ENCODE measurements at regions not wholly inside any gene's neighbourhood (a gene's known extent, or its start where the extent isn't known, plus 50 kb on each side); places are given as distances from the start of the nearest gene placed in this dataset.
"Not testable (repeated sequence)": the region's sequence is repeated elsewhere in the genome, so short reads cannot be mapped to it uniquely, and the experiment has no call there.

DNA sequence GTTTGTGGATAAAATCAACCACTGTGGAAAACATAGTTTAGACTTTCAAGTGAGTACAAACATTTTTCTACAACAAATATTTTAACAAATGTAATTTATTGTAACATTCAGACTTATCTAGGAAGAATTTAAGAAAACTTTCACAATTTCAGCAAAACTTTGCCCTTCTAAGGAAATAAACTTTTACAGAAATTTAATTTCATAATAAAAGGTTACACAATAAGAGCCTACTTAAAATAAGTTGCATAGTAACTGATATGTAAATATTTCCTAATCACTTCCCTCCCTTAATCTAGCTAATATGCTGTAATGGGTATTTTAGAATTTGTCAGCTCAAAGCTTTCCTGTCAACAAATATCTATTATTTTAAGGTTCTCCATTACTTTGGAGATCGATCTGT lies 1899.9 kb downstream of the MAT2B start:
- no peak overlapping the region for H3K4me3 ChIP-seq (replicated peaks; ENCODE audit: low read depth, low read length)
- no peak for DNase-seq (ENCODE audit: extremely low read depth, low read depth)

DNA sequence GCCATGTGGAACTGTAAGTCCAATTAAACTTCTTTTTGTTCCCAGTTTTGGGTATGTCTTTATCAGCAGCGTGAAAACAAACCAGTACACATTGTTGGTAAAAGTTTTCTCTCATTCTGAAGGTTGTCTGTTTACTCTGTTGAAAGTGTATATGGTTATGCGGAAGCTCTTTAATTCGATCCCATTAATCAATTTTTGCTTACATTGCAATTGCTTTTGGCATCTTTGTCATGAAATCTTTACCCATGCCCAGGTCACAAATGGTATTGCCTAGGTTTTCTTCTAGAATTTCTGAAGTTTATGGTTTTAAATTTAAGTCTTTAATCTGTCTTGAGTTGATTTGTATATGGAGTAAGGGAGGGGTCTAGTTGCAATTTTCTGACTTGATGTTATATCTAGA lies 1901.9 kb downstream of the MAT2B start:
- DNase-seq (ENCODE audit: extremely low read depth, low read depth), result no peak
- TF ChIP-seq, protein P1, sequence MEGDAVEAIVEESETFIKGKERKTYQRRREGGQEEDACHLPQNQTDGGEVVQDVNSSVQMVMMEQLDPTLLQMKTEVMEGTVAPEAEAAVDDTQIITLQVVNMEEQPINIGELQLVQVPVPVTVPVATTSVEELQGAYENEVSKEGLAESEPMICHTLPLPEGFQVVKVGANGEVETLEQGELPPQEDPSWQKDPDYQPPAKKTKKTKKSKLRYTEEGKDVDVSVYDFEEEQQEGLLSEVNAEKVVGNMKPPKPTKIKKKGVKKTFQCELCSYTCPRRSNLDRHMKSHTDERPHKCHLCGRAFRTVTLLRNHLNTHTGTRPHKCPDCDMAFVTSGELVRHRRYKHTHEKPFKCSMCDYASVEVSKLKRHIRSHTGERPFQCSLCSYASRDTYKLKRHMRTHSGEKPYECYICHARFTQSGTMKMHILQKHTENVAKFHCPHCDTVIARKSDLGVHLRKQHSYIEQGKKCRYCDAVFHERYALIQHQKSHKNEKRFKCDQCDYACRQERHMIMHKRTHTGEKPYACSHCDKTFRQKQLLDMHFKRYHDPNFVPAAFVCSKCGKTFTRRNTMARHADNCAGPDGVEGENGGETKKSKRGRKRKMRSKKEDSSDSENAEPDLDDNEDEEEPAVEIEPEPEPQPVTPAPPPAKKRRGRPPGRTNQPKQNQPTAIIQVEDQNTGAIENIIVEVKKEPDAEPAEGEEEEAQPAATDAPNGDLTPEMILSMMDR (IDR thresholded peaks at IDR 0.05; ENCODE audit: low read depth, low read length, missing control alignments), result no peak
- no peak overlapping the region for H3K4me3 ChIP-seq (replicated peaks; ENCODE audit: low read depth, low read length)

More for the DNA sequence above, 1899.9 kb downstream of the MAT2B start:
- TF ChIP-seq, protein P1 (IDR thresholded peaks at IDR 0.05; ENCODE audit: low read depth, low read length, missing control alignments), result no peak

DNA sequence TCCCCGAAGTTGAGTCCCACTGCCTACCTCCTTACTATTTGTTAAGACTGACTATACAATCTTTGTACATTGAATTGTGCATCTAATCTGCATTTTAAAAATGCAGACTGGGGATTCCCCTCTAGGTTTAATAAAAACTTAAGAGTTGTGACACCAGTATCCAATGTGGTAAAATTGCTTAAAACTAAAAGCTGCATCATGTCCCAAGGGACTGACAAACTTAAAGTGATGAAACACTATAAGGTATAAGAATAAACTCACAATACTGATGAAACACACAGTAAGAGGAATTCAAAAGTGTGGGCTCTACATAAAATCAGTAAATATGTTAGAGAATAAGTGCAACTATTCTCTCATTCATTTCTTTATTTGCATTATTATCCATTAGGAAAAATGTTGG lies 1905.1 kb downstream of the MAT2B start:
- no peak for DNase-seq (ENCODE audit: extremely low read depth, low read depth)
- H3K4me3 ChIP-seq (replicated peaks; ENCODE audit: low read depth, low read length), result no peak overlapping the region
- TF ChIP-seq, protein P1 (IDR thresholded peaks at IDR 0.05; ENCODE audit: low read depth, low read length, missing control alignments), result no peak

DNA sequence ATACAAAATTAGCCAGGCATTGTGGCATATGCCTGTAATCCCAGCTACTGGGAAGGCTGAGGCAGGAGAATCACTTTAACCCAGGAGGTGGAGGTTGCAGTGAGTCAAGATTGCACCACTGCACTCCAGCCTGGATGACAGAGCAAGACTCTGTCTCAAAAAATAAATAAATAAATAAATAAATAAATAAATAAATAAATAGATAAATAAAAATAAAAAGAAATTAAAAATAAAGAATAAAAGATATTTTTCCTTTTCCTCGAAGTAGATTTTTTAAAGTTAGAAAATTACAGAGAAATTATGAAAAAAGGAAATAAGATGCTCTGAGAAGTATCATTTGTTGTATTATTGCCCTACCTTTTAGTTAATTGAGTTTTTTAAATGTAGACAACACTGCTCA lies 1906.1 kb downstream of the MAT2B start:
- H3K4me3 ChIP-seq (replicated peaks; ENCODE audit: low read depth, low read length); DNase-seq (ENCODE audit: extremely low read depth, low read depth): not testable (repeated sequence)

DNA sequence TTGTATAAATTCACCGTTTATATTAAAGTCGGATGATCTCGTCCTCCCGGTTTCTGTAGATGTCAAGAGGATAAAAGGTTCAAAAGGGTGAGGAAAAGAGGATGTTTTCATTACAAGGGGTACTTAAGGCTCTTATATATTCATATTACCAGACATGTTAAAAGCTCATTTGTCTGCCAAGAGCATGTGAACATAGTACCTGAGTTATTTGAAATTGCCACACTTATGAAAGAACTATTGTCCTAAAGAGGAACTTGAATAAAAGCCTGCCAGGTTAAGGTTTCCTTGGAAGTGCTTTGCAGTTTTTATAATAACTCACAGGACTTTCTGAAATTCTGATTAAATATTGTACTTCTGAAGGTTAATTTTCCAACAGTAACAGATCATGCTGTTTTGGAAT lies 1915.1 kb downstream of the MAT2B start:
- TF ChIP-seq, protein P1 (IDR thresholded peaks at IDR 0.05; ENCODE audit: low read depth, low read length, missing control alignments), result no peak
- DNase-seq (ENCODE audit: extremely low read depth, low read depth), result no peak
- H3K4me3 ChIP-seq (replicated peaks; ENCODE audit: low read depth, low read length), result no peak overlapping the region

DNA sequence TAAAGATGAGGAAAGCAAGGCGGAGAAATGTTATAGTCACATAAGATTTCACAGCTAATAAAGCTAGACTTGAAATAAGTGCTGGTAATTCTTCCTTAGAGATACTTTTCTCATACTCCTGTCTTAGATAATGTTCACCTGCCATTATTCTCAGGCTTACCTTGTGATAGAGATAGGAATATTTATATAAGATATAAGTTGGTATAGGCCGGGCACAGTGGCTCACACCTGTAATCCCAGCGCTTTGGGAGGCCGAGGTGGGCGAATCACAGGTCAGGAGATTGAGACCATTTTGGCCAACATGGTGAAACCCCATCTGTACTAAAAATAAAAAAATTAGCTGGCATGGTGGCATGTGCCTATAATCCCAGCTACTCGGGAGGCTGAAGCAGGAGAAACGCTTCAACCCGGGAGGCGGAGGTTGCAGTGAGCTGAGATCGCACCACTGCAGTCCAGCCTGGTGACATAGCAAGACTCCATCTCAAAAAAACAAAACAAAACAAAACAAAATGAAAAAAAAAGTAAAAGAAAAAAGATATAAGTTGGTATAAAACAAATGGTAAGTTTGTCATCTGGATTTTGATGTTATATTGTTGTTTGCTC lies 1918.4 kb downstream of the MAT2B start:
- H3K4me3 ChIP-seq (replicated peaks; ENCODE audit: low read depth, low read length), result no peak overlapping the region
- DNase-seq (ENCODE audit: extremely low read depth, low read depth), result no peak
- TF ChIP-seq, protein P1 (IDR thresholded peaks at IDR 0.05; ENCODE audit: low read depth, low read length, missing control alignments), result no peak

DNA sequence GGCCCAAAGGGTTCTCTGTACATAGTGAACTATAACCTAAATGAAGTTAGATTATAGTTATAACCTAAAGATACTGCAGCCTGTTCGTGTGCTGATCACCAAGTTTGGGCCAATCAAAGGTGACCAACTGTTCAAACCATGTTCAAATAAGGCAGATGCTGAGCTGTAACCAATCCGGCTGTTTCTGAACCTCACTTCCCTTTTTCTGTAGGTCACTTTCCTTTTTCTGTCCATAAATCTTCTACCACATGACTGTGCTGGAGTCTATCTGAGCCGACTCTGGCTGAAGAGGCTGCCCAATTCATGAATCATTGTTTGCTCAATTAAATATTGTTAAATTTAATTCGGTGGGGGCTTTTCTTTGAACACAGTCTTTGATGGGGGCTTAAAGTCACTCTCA lies 1920.2 kb downstream of the MAT2B start:
- DNase-seq (ENCODE audit: extremely low read depth, low read depth), result no peak
- H3K4me3 ChIP-seq (replicated peaks; ENCODE audit: low read depth, low read length), result no peak overlapping the region
- TF ChIP-seq, protein P1 (IDR thresholded peaks at IDR 0.05; ENCODE audit: low read depth, low read length, missing control alignments), result no peak
